C1 segment of cervical spinal cord (tissue), 14 donors: ENCODE measurements at regions not wholly inside any gene's neighbourhood (a gene's known extent, or its start where the extent isn't known, plus 50 kb on each side); places are given as distances from the start of the nearest gene placed in this dataset.

Source experiments
- DNase-seq, 14 donors: peaks; one replicate each; lab custom pipeline; 2025; lab: John Stamatoyannopoulos, UW

- DNase-seq, result no peak
These were observed 202.7 kb downstream of the MANEA start for GRCh38 chr6:95780037-95780436.

DNA sequence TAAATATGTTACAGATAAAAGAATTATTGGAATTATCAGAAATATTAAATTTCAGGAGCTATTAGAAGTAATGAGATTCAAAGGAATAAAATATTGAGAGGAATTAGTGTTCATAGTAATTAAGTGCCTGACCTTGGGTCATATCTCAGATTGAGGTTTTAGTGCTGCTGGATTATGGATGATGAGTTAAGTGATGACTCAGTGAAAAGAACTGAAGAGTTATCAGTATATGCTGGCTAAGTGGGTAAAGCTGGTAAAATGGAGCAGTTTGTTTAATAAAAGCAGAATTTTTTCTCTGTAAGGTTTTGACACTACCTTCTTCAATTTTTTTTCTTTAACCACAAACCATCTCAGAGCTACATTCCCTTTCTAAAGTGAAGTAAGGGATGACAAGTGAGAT lies 206.7 kb downstream of the MANEA start:
- DNase-seq, result no peak

DNA sequence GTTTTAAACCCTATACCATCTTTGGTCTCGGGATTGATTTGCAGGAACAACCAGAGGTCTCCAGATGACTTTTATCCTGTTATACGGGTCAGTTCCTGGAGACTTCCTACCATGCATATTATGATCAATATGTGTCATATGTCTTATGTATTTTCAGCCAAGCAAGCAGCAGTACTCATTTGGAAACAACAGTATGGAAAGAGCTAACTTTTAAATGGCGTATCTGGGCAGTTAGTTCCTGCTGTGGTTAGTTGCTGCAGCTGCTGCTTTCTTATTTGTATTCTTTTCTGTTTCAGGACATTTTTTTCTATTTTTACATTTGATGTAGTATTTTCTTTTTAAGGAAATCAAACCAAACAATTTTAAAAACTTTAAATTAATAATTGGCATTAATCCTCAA lies 207.5 kb downstream of the MANEA start:
- no peak for DNase-seq

- DNase-seq, result no peak
These were observed 208.4 kb downstream of the MANEA start for GRCh38 chr6:95785785-95786184.

DNA sequence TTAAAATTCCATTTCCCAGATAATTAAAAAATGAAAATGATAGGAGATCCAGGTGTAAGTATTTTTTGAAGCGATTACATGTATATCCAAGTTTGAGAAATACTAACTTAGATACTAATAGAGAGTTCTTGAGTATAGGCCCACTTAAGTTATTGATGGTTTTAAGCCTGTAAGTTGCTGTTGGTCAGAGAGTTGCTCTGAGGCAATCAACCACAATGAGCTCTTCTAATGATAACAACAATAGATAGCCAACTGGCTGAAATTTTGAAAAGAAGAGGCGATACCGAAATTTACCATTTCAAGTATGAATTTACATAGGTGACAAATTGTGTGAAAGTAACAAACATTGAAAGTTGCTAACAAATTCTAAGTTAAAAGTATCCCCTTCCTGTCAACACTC lies 209.5 kb downstream of the MANEA start:
- DNase-seq, result no peak

GRCh38 chr6:95790787-95791186 lies 213.5 kb downstream of the MANEA start:
- no peak for DNase-seq

DNA sequence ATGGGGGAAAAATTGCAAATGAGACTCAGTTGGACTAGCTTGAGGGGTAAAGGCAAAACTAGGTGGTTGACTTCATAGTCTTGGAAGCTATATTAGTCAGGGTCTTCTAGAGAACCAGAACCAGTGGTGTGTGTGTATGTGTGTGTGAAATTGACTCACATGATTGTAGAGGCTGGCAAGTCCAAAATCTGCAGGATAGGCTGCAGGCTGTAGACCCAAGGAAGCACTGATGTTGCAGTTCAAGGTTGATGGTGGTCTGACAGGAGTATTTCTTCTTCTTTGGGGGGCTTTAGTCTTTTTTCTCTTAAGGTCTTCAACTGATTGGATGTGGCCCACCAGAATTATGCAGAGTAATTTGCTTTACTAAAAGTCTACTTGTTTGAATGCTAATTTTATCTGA lies 217.4 kb downstream of the MANEA start:
- no peak for DNase-seq

- DNase-seq, result no peak
These were observed 218.6 kb downstream of the MANEA start for GRCh38 chr6:95795927-95796326.

DNA sequence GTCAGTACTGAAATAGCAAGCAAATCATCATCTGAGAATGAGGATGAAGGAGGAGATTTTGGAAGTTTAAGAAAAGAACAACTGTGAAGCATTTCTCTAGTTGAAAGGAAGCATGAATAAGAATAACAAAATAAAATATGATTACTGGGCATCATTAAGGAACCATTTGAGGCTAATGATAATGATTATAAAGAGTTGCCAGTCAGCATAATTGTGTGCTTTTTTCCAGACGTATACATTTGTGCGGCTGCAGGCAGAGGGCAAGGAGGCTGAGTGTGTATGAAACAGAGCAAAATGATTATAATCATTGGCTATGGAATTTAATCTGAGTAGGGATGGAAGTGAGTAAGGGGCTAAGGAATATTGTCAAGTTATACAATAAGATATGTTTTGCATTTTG lies 218.7 kb upstream of the FUT9 start:
- DNase-seq, result no peak

DNA sequence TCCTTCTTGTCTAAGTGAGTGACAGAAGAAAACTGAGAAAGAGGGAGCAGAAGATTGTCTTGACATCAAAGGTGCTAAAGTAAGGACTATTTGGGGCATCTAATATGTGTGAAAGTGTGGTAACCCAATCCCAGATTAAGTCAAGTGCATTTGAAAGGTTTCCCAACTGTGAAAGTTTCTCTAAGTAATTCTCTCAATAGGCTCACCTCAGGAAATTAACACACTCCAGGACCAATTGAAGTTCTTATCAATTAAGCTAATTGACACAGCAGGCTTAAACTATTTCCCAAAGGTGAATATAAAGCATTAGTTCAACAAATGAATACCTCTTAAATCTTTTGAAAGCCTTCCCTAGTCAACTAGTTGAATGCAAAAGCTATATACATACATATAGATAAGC lies 212.8 kb upstream of the FUT9 start:
- DNase-seq, result no peak

GRCh38 chr6:95803889-95804288 lies 211.9 kb upstream of the FUT9 start:
- DNase-seq, result no peak

GRCh38 chr6:95804847-95805541 lies 210.8 kb upstream of the FUT9 start:
- DNase-seq, result no peak

GRCh38 chr6:95805699-95806098 lies 210.1 kb upstream of the FUT9 start:
- DNase-seq, result no peak

GRCh38 chr6:95815389-95816056 lies 200.3 kb upstream of the FUT9 start:
- no peak for DNase-seq

DNA sequence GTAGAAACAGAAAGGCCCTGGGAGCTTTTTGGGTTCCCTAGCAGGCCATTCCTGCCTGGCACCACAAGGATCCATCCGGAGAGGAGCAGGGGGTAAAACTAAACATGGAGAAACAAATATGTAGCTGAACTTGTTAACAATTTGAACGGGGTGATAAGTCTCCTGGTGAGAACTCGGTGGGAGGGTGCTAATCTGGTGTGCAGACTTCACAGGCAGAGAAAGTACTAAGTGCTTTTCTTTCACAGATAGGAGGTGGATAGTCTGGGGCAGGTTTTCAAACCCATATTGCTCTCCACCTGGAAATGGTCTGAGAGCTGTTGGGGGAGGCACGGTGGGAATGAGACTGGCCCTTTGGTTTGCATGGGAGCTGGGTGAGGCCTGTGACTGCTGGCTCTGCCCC lies 196.3 kb upstream of the FUT9 start:
- no peak for DNase-seq

DNA sequence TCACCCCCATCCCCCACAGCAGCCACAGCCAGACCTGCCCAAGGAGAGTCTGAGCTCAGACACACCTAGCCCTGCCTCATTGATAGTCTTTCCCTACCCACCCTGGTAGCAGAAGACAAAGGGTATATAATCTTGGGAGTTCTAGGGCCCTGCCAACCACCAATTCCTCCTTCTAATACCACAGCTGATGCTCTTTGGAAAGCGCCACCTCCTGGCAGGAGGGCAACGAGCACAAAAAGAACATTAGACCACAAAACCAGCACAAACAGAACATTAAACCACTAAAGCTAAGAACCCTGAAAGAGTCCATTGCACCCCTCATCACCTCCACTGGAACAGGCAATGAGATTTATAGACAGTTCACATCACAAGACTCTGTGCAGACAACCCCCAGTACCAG lies 195.8 kb upstream of the FUT9 start:
- no peak for DNase-seq

GRCh38 chr6:95830859-95831557 lies 184.8 kb upstream of the FUT9 start:
- no peak for DNase-seq

DNA sequence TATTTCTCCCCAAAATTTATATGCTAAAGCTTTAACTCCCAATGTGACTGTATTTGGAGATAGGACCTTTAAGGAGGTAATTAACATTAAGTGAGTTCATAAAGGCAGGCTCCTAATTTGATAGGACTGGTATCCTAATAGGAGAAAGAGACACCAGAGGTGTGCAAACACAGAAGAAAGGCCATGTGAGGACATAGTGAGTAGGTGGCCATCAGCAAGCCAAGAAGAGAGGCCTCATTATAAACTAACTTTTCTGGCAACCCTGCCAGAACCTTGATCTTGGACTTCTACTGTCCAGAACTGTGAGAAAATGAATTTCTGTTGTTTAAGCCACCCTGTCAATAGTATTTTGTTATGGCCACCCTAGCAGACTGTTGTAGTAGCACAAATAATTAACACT lies 177.9 kb upstream of the FUT9 start:
- no peak for DNase-seq

- DNase-seq, result no peak
These were observed 174.2 kb upstream of the FUT9 start for GRCh38 chr6:95841560-95841959.

GRCh38 chr6:95846652-95847051 lies 169.1 kb upstream of the FUT9 start:
- DNase-seq, result no peak

DNA sequence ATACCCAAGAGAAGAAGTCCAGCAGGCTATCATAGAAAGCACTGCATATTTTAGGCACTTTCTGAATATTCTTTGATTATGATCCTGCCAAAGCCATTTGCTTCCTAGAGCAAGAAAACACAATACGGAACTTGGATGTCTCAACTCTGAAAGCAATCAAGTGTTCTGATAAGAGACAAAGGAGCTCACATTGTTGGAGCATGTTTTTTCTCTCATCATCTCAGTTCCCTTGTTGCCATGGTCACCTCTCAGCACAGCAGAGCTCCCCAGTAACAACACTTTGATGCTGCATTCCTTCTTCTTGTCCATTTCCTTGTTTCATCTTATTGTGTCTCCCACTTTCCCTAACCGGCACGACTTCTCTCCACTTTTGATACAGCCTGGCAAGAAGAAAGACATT lies 168.7 kb upstream of the FUT9 start:
- no peak for DNase-seq

DNA sequence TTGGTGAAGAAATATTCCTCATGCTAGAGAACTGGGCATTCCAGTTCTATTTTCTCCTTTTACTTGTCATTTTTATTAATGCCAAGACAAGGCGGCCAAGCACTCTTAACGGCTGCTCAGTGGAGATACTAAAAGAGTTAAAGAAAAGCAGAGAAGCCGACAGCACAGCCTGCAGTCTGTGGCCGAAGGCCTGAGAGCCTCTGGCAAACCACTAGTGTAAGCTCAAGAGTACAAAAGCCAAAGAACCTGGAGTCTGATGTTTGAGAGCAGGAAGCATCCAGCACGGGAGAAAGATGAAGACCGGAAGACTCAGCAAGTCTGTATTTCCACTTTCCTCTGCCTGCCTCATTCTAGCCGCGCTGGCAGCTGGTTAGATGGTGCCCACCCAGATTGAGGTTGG lies 167.1 kb upstream of the FUT9 start:
- DNase-seq, result peak in 1 of 14 donors; percentile 1

DNA sequence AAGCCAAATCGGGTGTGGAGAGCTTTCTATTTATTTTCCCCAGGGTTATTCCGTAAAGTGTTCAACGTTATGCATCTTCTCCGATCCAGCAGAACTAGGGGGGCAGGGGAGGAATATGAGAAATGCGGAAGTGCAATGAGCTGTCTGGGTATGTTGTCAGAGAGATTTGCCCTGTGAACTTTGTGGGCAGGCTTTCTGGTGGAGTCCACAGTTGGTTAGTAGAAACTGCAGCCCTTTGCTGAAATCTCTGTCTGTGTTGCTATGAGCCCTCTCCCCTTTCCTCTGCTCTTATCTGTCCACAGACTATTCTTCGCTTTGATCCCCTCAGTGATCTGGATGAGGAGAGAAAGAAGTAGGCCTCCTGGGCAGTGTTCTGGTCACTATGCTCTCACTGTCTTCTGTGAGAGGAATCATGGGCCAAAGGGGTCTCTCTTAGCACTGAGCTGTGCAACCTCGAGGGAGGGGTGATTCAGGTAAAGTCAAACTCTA lies 158.9 kb upstream of the FUT9 start:
- DNase-seq, result no peak
